ENCODE measurements at regions not wholly inside any gene's neighbourhood (a gene's known extent, or its start where the extent isn't known, plus 50 kb on each side); places are given as distances from the start of the nearest gene placed in this dataset.

DNA sequence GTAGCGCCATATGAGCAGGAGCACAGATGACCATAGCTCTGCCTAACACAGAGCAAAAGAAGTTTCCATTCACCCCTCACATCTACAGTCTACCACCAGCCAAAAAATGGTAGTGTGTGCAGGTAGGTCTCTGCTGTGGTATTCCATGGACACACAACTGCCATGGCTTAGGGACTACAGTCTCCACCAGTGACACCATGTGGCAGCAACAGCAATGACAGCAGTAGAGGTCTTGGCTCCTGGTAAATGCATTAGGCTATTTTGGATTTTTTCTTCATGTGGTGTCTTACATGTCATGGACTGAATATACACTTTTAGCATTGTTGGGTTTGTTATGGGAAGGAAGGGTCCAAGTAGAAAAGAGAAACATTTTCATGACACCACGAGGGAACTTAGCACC, 70.1 kb upstream of the CABCOCO1 start:
- TF ChIP-seq, protein P1, sequence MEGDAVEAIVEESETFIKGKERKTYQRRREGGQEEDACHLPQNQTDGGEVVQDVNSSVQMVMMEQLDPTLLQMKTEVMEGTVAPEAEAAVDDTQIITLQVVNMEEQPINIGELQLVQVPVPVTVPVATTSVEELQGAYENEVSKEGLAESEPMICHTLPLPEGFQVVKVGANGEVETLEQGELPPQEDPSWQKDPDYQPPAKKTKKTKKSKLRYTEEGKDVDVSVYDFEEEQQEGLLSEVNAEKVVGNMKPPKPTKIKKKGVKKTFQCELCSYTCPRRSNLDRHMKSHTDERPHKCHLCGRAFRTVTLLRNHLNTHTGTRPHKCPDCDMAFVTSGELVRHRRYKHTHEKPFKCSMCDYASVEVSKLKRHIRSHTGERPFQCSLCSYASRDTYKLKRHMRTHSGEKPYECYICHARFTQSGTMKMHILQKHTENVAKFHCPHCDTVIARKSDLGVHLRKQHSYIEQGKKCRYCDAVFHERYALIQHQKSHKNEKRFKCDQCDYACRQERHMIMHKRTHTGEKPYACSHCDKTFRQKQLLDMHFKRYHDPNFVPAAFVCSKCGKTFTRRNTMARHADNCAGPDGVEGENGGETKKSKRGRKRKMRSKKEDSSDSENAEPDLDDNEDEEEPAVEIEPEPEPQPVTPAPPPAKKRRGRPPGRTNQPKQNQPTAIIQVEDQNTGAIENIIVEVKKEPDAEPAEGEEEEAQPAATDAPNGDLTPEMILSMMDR (IDR thresholded peaks at IDR 0.05 in 2 of 3, conservative IDR thresholded peaks at IDR 0.05 in 1 of 3; ENCODE audit: borderline replicate concordance in 1 of 3, insufficient read depth in 1 of 3, low read depth in 2 of 3, low read length in 2 of 3): peak; percentile 25 to 76 (median 74); a peak in 5 of 6 replicates
- no peak for TF ChIP-seq POLR2A (IDR thresholded peaks at IDR 0.05; ENCODE audit: borderline replicate concordance, extremely low read depth, insufficient read depth, insufficient read length)
- no peak for TF ChIP-seq POLR2AphosphoS5 (IDR thresholded peaks at IDR 0.05; ENCODE audit: low read depth, low read length)
- no peak for TF ChIP-seq ELF1 (IDR thresholded peaks at IDR 0.05; ENCODE audit: borderline replicate concordance, low read depth)
- no peak for TF ChIP-seq EZH2 (IDR thresholded peaks at IDR 0.05)
- TF ChIP-seq, protein P2, sequence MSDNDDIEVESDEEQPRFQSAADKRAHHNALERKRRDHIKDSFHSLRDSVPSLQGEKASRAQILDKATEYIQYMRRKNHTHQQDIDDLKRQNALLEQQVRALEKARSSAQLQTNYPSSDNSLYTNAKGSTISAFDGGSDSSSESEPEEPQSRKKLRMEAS (IDR thresholded peaks at IDR 0.05): no peak
- TF ChIP-seq YY1 (IDR thresholded peaks at IDR 0.05; ENCODE audit: extremely low read depth, insufficient replicate concordance, low read depth, low read length): peak; percentile 18
- peak; percentile 44 for TF ChIP-seq RAD21 (IDR thresholded peaks at IDR 0.05; ENCODE audit: low read depth)

Measured in HCT116 (cell line).